AG04450 (cell line): ENCODE measurements at regions not wholly inside any gene's neighbourhood (a gene's known extent, or its start where the extent isn't known, plus 50 kb on each side); places are given as distances from the start of the nearest gene placed in this dataset.

Experiments used
- CTCF ChIA-PET: fragments of 300-600, 350-600 bp; formaldehyde crosslinking; extraction: SDS; loops from one replicate; lab custom pipeline; 2022; ENCODE audit warnings: antibody characterized with exemption, inconsistent platforms; lab: Charles Lee
- POLR2A ChIA-PET: fragments of 350-600 bp; formaldehyde crosslinking; extraction: SDS; loops from one replicate; lab custom pipeline; 2021; ENCODE audit warnings: antibody characterized with exemption, inconsistent platforms; lab: Yijun Ruan, JAX
- DNase-seq: peaks from one replicate; pipeline ENCODE4 v3.0.0-alpha.2; 2011; ENCODE audit warnings: low read depth, low spot score
- H3K27ac ChIP-seq: one replicate; pipeline ENCODE4 v1.5.1; 2012; ENCODE audit warnings: low read depth, low read length, control low read depth
- H3K27me3 ChIP-seq: one replicate; pipeline ENCODE4 v1.6.0; 2012; ENCODE audit warnings: low read length; ENCODE audit not compliant: control insufficient read depth, insufficient read depth
- H3K4me3 ChIP-seq: 2 replicates; pipeline ENCODE4 v1.5.1; 2011; ENCODE audit warnings: mild to moderate bottlenecking, low read depth, low read length, control low read depth
- H3K9me3 ChIP-seq: 2 replicates; pipeline ENCODE4 v1.5.1; 2012; ENCODE audit warnings: low read length; ENCODE audit not compliant: control insufficient read depth, insufficient read depth
- CTCF ChIP-seq: IDR thresholded peaks from 2 replicates; pipeline ENCODE4 v1.5.1; 2011; ENCODE audit warnings: low read depth, low read length, control low read depth, inconsistent platforms

GRCh38 chr2:225837328-225837727 is 437.8 kb downstream of the NYAP2 start:
- POLR2A ChIA-PET, result no interaction called here
- Histone ChIP-seq H3K9me3 (no peaks in the 10 kb centered on the region), H3K4me3 (no peak overlapping the region), H3K27ac (no peak overlapping the region), H3K27me3 (no peaks in the 10 kb centered on the region)
- CTCF ChIA-PET, result no interaction called here
- no peak for DNase-seq
- TF ChIP-seq CTCF, result no peak

- CTCF ChIA-PET, result no interaction called here
Observed at GRCh38 chr2:225824748-225825449, 425.4 kb downstream of the NYAP2 start.

GRCh38 chr2:225821351-225821750 is 421.8 kb downstream of the NYAP2 start:
- no peaks in the 10 kb centered on the region for H3K27me3 ChIP-seq
- no peak for DNase-seq
- ChIA-PET POLR2A (no interaction called here), CTCF (interaction anchor here (1.4 kb wide), 1 partner anchor 68 kb away, joined by 4 read pairs; no protein-coding TSS in a partner anchor)
- no peak overlapping the region for H3K4me3 ChIP-seq
- H3K27ac ChIP-seq, result no peak overlapping the region
- H3K9me3 ChIP-seq, result no peaks in the 10 kb centered on the region; the same call in 1 of the 2 replicates
- TF ChIP-seq CTCF, result no peak

More at GRCh38 chr2:225824748-225825449, 425.4 kb downstream of the NYAP2 start:
- POLR2A ChIA-PET, result no interaction called here
- no peak for DNase-seq
- no peak overlapping the region for H3K27ac ChIP-seq
- no peaks in the 10 kb centered on the region; the same call in 1 of the 2 replicates for H3K9me3 ChIP-seq
- no peak overlapping the region for H3K4me3 ChIP-seq
- TF ChIP-seq CTCF, result no peak
- no peaks in the 10 kb centered on the region for H3K27me3 ChIP-seq

GRCh38 chr2:225820826-225821225 is 421.3 kb downstream of the NYAP2 start:
- no peaks in the 10 kb centered on the region; the same call in 1 of the 2 replicates for H3K9me3 ChIP-seq
- no peak overlapping the region for H3K4me3 ChIP-seq
- ChIA-PET CTCF (interaction anchor here (1.4 kb wide), 1 partner anchor 68 kb away, joined by 4 read pairs; no protein-coding TSS in a partner anchor), POLR2A (no interaction called here)
- no peak for TF ChIP-seq CTCF
- no peaks in the 10 kb centered on the region for H3K27me3 ChIP-seq
- no peak overlapping the region for H3K27ac ChIP-seq
- DNase-seq, result no peak

- H3K4me3 ChIP-seq, result no peak overlapping the region
- no peaks in the 10 kb centered on the region for H3K27me3 ChIP-seq
- ChIA-PET POLR2A (no interaction called here), CTCF (no interaction called here)
- no peak overlapping the region for H3K27ac ChIP-seq
- H3K9me3 ChIP-seq, result no peaks in the 10 kb centered on the region
- TF ChIP-seq CTCF, result no peak
- no peak for DNase-seq
Observed at GRCh38 chr2:225814554-225814953, 415.0 kb downstream of the NYAP2 start.
